H1 (cell line): ENCODE measurements at regions not wholly inside any gene's neighbourhood (a gene's known extent, or its start where the extent isn't known, plus 50 kb on each side); places are given as distances from the start of the nearest gene placed in this dataset.

Experiments used
- CTCF ChIA-PET: fragments of 300-600 bp; sonication (Branson Sonifier 250); formaldehyde crosslinking; loops from one replicate; lab custom pipeline; 2021; ENCODE audit not compliant: partially characterized antibody; lab: Charles Lee
- POLR2A ChIA-PET: fragments of 300-600 bp; sonication (Branson Sonifier 250); formaldehyde crosslinking; loops from one replicate; lab custom pipeline; 2021; ENCODE audit warnings: inconsistent platforms; ENCODE audit not compliant: partially characterized antibody; lab: Charles Lee
- DNase-seq, 2 experiments: peaks; one replicate each; pipeline versions ENCODE4 v3.0.0 to v3.0.0-alpha.2; 2010 to 2022; ENCODE audit warnings: low spot score in 2 of 2, low read depth in 1 of 2, mixed read lengths in 1 of 2
- FAIRE-seq: peaks from 2 replicates; lab custom pipeline; 2011; peaks lifted over from hg19 to GRCh38; lab: Jason Lieb, UNC
- H2AFZ ChIP-seq: 2 replicates; pipeline ENCODE4 v1.8.1; 2012; ENCODE audit warnings: low read length, inconsistent platforms
- H2AK5ac ChIP-seq: 2 replicates; pipeline ENCODE4 v1.6.1; 2013; ENCODE audit warnings: low read depth, low read length
- H2BK120ac ChIP-seq: replicated peaks from 2 replicates; pipeline ENCODE3; 2013; ENCODE audit warnings: low read depth, low read length, inconsistent platforms
- H2BK12ac ChIP-seq: 2 replicates; pipeline ENCODE4 v1.6.1; 2013; ENCODE audit warnings: low read depth, low read length
- H2BK15ac ChIP-seq: 2 replicates; pipeline ENCODE4 v1.6.1; 2013; ENCODE audit warnings: low read length
- H2BK20ac ChIP-seq: 2 replicates; pipeline ENCODE4 v1.6.1; 2013; ENCODE audit warnings: low read length
- H2BK5ac ChIP-seq: 2 replicates; pipeline ENCODE4 v1.6.1; 2013; ENCODE audit warnings: low read depth, low read length
- H3K14ac ChIP-seq: 2 replicates; pipeline ENCODE4 v1.6.1; 2013; ENCODE audit warnings: inconsistent platforms; ENCODE audit not compliant: insufficient read length
- H3K18ac ChIP-seq: 2 replicates; pipeline ENCODE4 v1.6.1; 2013; ENCODE audit warnings: low read length; ENCODE audit errors: extremely low read depth
- H3K23ac ChIP-seq: 2 replicates; pipeline ENCODE4 v1.6.1; 2013; ENCODE audit warnings: inconsistent platforms; ENCODE audit not compliant: insufficient read length
- H3K23me2 ChIP-seq: 2 replicates; pipeline ENCODE4 v1.6.1; 2013; ENCODE audit warnings: low read depth, low read length
- H3K27ac ChIP-seq: 2 replicates; pipeline ENCODE4 v1.6.1; 2011; ENCODE audit warnings: low read depth, low read length, inconsistent platforms
- H3K27me3 ChIP-seq, 4 experiments: replicated peaks in 1 of 4; 1 replicate in 1 of 4; 2 replicates in 3 of 4; pipeline versions ENCODE4 v1.6.1 to v1.8.1; 2011 to 2013; ENCODE audit warnings: low read length in 3 of 4, mild to moderate bottlenecking in 3 of 4, inconsistent platforms in 2 of 4, mixed read lengths in 2 of 4, moderate library complexity in 1 of 4; ENCODE audit not compliant: control insufficient read depth in 3 of 4, insufficient read depth in 3 of 4; ENCODE audit errors: extremely low read depth in 1 of 4
- H3K36me3 ChIP-seq, 4 experiments: 2 replicates each; pipeline versions ENCODE4 v1.6.1 to v1.8.1; 2011 to 2013; ENCODE audit warnings: mild to moderate bottlenecking in 4 of 4, low read length in 3 of 4, moderate library complexity in 2 of 4, control low read depth in 1 of 4, inconsistent platforms in 1 of 4; ENCODE audit not compliant: insufficient read depth in 4 of 4, control insufficient read depth in 2 of 4
- H3K4ac ChIP-seq: replicated peaks from 2 replicates; pipeline ENCODE3; 2013; ENCODE audit warnings: low read length, low read depth, mixed read lengths, inconsistent platforms; ENCODE audit not compliant: insufficient read length
- H3K4me1 ChIP-seq, 4 experiments: replicated peaks in 1 of 4; 1 replicate in 1 of 4; 2 replicates in 3 of 4; pipeline versions ENCODE4 v1.6.1 to v1.8.1; 2011 to 2013; ENCODE audit warnings: low read length in 3 of 4, inconsistent platforms in 2 of 4, mixed read lengths in 1 of 4; ENCODE audit not compliant: insufficient read depth in 4 of 4, control insufficient read depth in 3 of 4
- H3K4me2 ChIP-seq, 2 experiments: 2 replicates each; pipeline versions ENCODE4 v1.6.1 to v1.8.1; 2011 to 2013; ENCODE audit warnings: low read depth in 2 of 2, low read length in 2 of 2, control low read depth in 1 of 2, inconsistent platforms in 1 of 2, mild to moderate bottlenecking in 1 of 2; ENCODE audit not compliant: insufficient read depth in 1 of 2
- H3K4me3 ChIP-seq, 4 experiments: fragments of 200-600, 300-600 bp in 1 of 4; sonication (generic), shearing (Covaris generic), sonication (Bioruptor Twin) in 1 of 4; 2 replicates each; pipeline versions ENCODE4 v1.5.1 to v1.8.1; 2011 to 2016; ENCODE audit warnings: low read length in 4 of 4, low read depth in 3 of 4, control low read depth in 2 of 4, inconsistent platforms in 2 of 4, mild to moderate bottlenecking in 2 of 4, mixed read lengths in 1 of 4, moderate library complexity in 1 of 4; ENCODE audit not compliant: insufficient read depth in 2 of 4; ENCODE audit errors: extremely low read depth in 1 of 4
- H3K56ac ChIP-seq: replicated peaks from 2 replicates; pipeline ENCODE3; 2013; ENCODE audit warnings: low read depth, mild to moderate bottlenecking, mixed read lengths, low read length, inconsistent platforms; ENCODE audit not compliant: insufficient read length
- H3K79me1 ChIP-seq: 2 replicates; pipeline ENCODE4 v1.6.1; 2013; ENCODE audit warnings: low read depth, low read length, control low read depth
- H3K79me2 ChIP-seq, 2 experiments: 2 replicates each; pipeline versions ENCODE4 v1.6.1 to v1.8.1; 2012 to 2013; ENCODE audit warnings: low read length in 2 of 2, mild to moderate bottlenecking in 2 of 2, inconsistent platforms in 1 of 2; ENCODE audit not compliant: insufficient read depth in 2 of 2, control insufficient read depth in 1 of 2
- H3K9ac ChIP-seq, 4 experiments: replicated peaks in 1 of 4; 1 replicate in 1 of 4; 2 replicates in 3 of 4; pipeline versions ENCODE4 v1.6.1 to v1.8.1; 2011 to 2013; ENCODE audit warnings: low read depth in 3 of 4, low read length in 3 of 4, control low read depth in 2 of 4, mild to moderate bottlenecking in 2 of 4, moderate library complexity in 2 of 4, inconsistent platforms in 1 of 4; ENCODE audit errors: extremely low read depth in 1 of 4
- H3K9me3 ChIP-seq, 2 experiments: 2 replicates each; pipeline versions ENCODE4 v1.6.1 to v1.8.1; 2012 to 2013; ENCODE audit warnings: mild to moderate bottlenecking in 2 of 2, moderate library complexity in 2 of 2, control low read depth in 1 of 2, inconsistent platforms in 1 of 2, low read depth in 1 of 2, low read length in 1 of 2, mixed read lengths in 1 of 2; ENCODE audit not compliant: insufficient read depth in 2 of 2
- H4K20me1 ChIP-seq, 2 experiments: replicated peaks in 1 of 2; 2 replicates each; pipeline versions ENCODE3 to v1.8.1; 2011 to 2013; ENCODE audit warnings: inconsistent platforms in 2 of 2, low read length in 2 of 2, mild to moderate bottlenecking in 1 of 2; ENCODE audit not compliant: insufficient read depth in 2 of 2, control insufficient read depth in 1 of 2
- H4K5ac ChIP-seq: 2 replicates; pipeline ENCODE4 v1.6.1; 2013; ENCODE audit warnings: low read length, low read depth, mixed read lengths, inconsistent platforms; ENCODE audit not compliant: insufficient read length
- H4K8ac ChIP-seq: 2 replicates; pipeline ENCODE4 v1.8.0; 2013; ENCODE audit warnings: mild to moderate bottlenecking, moderate library complexity, low read length, inconsistent platforms; ENCODE audit not compliant: insufficient read depth; ENCODE audit errors: extremely low read depth
- H4K91ac ChIP-seq: replicated peaks from 2 replicates; pipeline ENCODE3; 2013; ENCODE audit warnings: low read length, mixed read lengths, inconsistent platforms; ENCODE audit not compliant: insufficient read length
- ATF3 ChIP-seq: IDR thresholded peaks from 2 replicates; pipeline ENCODE4 v1.6.1; 2011; ENCODE audit warnings: low read depth, mild to moderate bottlenecking, low read length; ENCODE audit not compliant: insufficient read depth
- BACH1 ChIP-seq: IDR thresholded peaks from 2 replicates; pipeline ENCODE4 v1.6.1; 2012; ENCODE audit warnings: low read length, improper control_type of control experiment
- CBX5 ChIP-seq: fragments of 300-800, 300-1000 bp; sonication (generic); IDR thresholded peaks from 2 replicates; pipeline ENCODE4 v1.7.1; 2016; ENCODE audit warnings: antibody characterized with exemption, low read length, low read depth
- EZH2 ChIP-seq: fragments of 200-600 bp; sonication (generic); IDR thresholded peaks from 2 replicates; pipeline ENCODE4 v1.7.1; 2012; ENCODE audit warnings: low read depth, mild to moderate bottlenecking, moderate library complexity, low read length, inconsistent platforms; ENCODE audit not compliant: severe bottlenecking
- KDM5A ChIP-seq: fragments of 200-600 bp; IDR thresholded peaks from 2 replicates; pipeline ENCODE4 v1.7.1; 2012; ENCODE audit warnings: mild to moderate bottlenecking, low read length, inconsistent platforms, mixed read lengths
- MAFK ChIP-seq: IDR thresholded peaks from 2 replicates; pipeline ENCODE4 v1.6.1; 2012; ENCODE audit warnings: low read depth, mild to moderate bottlenecking, improper control_type of control experiment, low read length
- SP1 ChIP-seq: IDR thresholded peaks from 2 replicates; pipeline ENCODE4 v1.6.1; 2011; ENCODE audit warnings: low read depth, low read length
- SRF ChIP-seq: IDR thresholded peaks from 2 replicates; pipeline ENCODE4 v1.6.1; 2011; ENCODE audit warnings: mild to moderate bottlenecking, low read depth, low read length, moderate library complexity
- TAF1 ChIP-seq: IDR thresholded peaks from 2 replicates; pipeline ENCODE4 v1.6.1; 2011; ENCODE audit warnings: mild to moderate bottlenecking, low read depth, low read length
- WGBS, 2 experiments: shearing (Covaris generic) in 1 of 2; methylation state at CpG; one replicate each; pipeline versions ENCODE4 v1.1.6 to v1.1.7; 2013 to 2015; ENCODE audit warnings: low lambda C conversion rate in 2 of 2, mixed read lengths in 2 of 2, inconsistent platforms in 1 of 2, low coverage in 1 of 2, missing lambda C conversion rate in 1 of 2; ENCODE audit not compliant: insufficient replicate concordance in 2 of 2, insufficient coverage in 1 of 2, insufficient read length in 1 of 2; ENCODE audit errors: extremely low coverage in 1 of 2, missing lambda C conversion rate in 1 of 2; 5-methylcytosine and 5-hydroxymethylcytosine counted together

DNA sequence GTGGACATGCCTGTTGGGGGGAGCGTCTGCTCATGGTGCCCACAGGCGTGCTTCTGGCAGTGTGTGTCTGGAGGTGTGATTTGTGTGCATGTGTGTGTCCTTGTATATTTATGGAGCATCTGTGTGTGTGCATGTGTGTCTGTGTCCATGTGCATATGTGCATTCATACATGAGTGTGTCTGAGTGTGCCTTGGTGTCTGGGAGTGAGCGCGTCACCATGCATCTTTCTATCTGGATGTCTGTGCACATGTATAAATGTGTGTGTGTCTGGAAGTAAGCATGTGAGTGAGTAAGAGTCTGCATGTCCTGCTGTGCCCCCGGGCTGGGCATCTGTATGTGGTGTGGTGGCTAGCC, 58.1 kb upstream of the PRR23E start:
- no peaks in the 10 kb centered on the region for H3K79me2 ChIP-seq
- H3K4me3 ChIP-seq = peak overlapping the region in 1 of 4 experiments; percentile 51; a peak in 2 of 8 replicates
- H2BK12ac ChIP-seq = peak overlapping the region; percentile 10; the same call in 1 of the 2 replicates
- no peaks in the 10 kb centered on the region for H3K9me3 ChIP-seq
- WGBS, 2 experiments = 86% methylated on average over 5 of the region's 5 CpGs; no CpG with 5 or more reads in 1 of the 2 experiments
- H3K23me2 ChIP-seq = no peaks in the 10 kb centered on the region; the same call in 1 of the 2 replicates
- no peak overlapping the region for H3K23ac ChIP-seq
- peaks cover 5 to 31% (median 19%) of the 10 kb centered on the region in 4 experiments for H3K4me1 ChIP-seq
- H2AFZ ChIP-seq = no peak overlapping the region
- H4K5ac ChIP-seq = no peak overlapping the region
- H3K4ac ChIP-seq = no peak overlapping the region
- H2BK5ac ChIP-seq = no peak overlapping the region
- no peak overlapping the region for H3K9ac ChIP-seq
- H3K4me2 ChIP-seq = peak overlapping the region; percentile 56 to 66; a peak in 3 of 4 replicates
- peak overlapping the region; percentile 72 for H4K91ac ChIP-seq
- no peak overlapping the region for H3K56ac ChIP-seq
- no peak overlapping the region for H2BK120ac ChIP-seq
- H4K20me1 ChIP-seq = peaks cover 0 to 1% of the 10 kb centered on the region in 2 experiments
- no peak overlapping the region; the same call in 1 of the 2 replicates for H4K8ac ChIP-seq
- DNase-seq (no peak), FAIRE-seq (no peak)
- no peak overlapping the region for H3K18ac ChIP-seq
- no peak overlapping the region for H3K14ac ChIP-seq
- TF ChIP-seq EZH2 (no peak), BACH1 (no peak), TAF1 (no peak), KDM5A (no peak), SP1 (no peak), ATF3 (no peak), CBX5 (no peak), MAFK (no peak), SRF (no peak)
- H3K36me3 ChIP-seq = no peaks in the 10 kb centered on the region
- H3K27me3 ChIP-seq = peaks cover 3 to 27% (median 26%) of the 10 kb centered on the region in 4 experiments
- CTCF ChIA-PET = interaction anchor here (2.0 kb wide), 1 partner anchor 17 kb away, joined by 7 read pairs; no protein-coding TSS in a partner anchor
- H3K79me1 ChIP-seq = no peaks in the 10 kb centered on the region
- H3K27ac ChIP-seq = no peak overlapping the region
- no peak overlapping the region for H2AK5ac ChIP-seq
- 0 out of 2 replicates have a peak overlapping the region, but pooled peaks have one; percentile 4 for H2BK20ac ChIP-seq
- H2BK15ac ChIP-seq = no peak overlapping the region
- POLR2A ChIA-PET = no interaction called here
